HG02610 (cell line): ENCODE measurements at regions not wholly inside any gene's neighbourhood (a gene's known extent, or its start where the extent isn't known, plus 50 kb on each side); places are given as distances from the start of the nearest gene placed in this dataset.
"Not testable (repeated sequence)": the region's sequence is repeated elsewhere in the genome, so short reads cannot be mapped to it uniquely, and the experiment has no call there.

Experiments used
- ATAC-seq: cut with Tn5 transposase; IDR thresholded peaks from one replicate; pipeline ENCODE4 v1.9.1; 2021; ENCODE audit warnings: mild to moderate bottlenecking, moderate library complexity; ENCODE audit not compliant: unreplicated experiment

GRCh38 chr5:174571662-174572397 is 152.6 kb upstream of the MSX2 start:
- ATAC-seq: no peak

- ATAC-seq: no peak
Measured at GRCh38 chr5:174572591-174572990, 151.8 kb upstream of the MSX2 start.

- ATAC-seq: no peak
Measured at GRCh38 chr5:174573221-174573994, 151.0 kb upstream of the MSX2 start.

- no peak for ATAC-seq
Measured at GRCh38 chr5:174575043-174575442, 149.3 kb upstream of the MSX2 start.

GRCh38 chr5:174576042-174576441 is 148.3 kb upstream of the MSX2 start:
- no peak for ATAC-seq

- no peak for ATAC-seq
Measured at GRCh38 chr5:174581479-174581878, 142.9 kb upstream of the MSX2 start.

GRCh38 chr5:174581894-174582293 is 142.5 kb upstream of the MSX2 start:
- ATAC-seq: no peak

GRCh38 chr5:174583071-174583470 is 141.3 kb upstream of the MSX2 start:
- no peak for ATAC-seq

- ATAC-seq: no peak
Measured at GRCh38 chr5:174585472-174585871, 138.9 kb upstream of the MSX2 start.

- not testable (repeated sequence) for ATAC-seq
Measured at GRCh38 chr5:174586163-174586562, 138.2 kb upstream of the MSX2 start.

GRCh38 chr5:174589011-174589410 is 135.4 kb upstream of the MSX2 start:
- ATAC-seq: no peak

- no peak for ATAC-seq
Measured at GRCh38 chr5:174589599-174589998, 134.8 kb upstream of the MSX2 start.

GRCh38 chr5:174590820-174591219 is 133.6 kb upstream of the MSX2 start:
- ATAC-seq: no peak

GRCh38 chr5:174596429-174596828 is 128.0 kb upstream of the MSX2 start:
- ATAC-seq: no peak

- no peak for ATAC-seq
Measured at GRCh38 chr5:174599992-174600391, 124.4 kb upstream of the MSX2 start.

GRCh38 chr5:174601946-174602345 is 122.4 kb upstream of the MSX2 start:
- no peak for ATAC-seq

GRCh38 chr5:174606153-174606552 is 118.2 kb upstream of the MSX2 start:
- no peak for ATAC-seq

GRCh38 chr5:174606646-174607045 is 117.7 kb upstream of the MSX2 start:
- no peak for ATAC-seq

- ATAC-seq: no peak
Measured at GRCh38 chr5:174607205-174607604, 117.2 kb upstream of the MSX2 start.

- ATAC-seq: no peak
Measured at GRCh38 chr5:174607916-174608315, 116.5 kb upstream of the MSX2 start.

GRCh38 chr5:174608631-174609097 is 115.7 kb upstream of the MSX2 start:
- ATAC-seq: no peak

- ATAC-seq: no peak
Measured at GRCh38 chr5:174609116-174609515, 115.3 kb upstream of the MSX2 start.
